HG03558 (cell line): ENCODE measurements at regions not wholly inside any gene's neighbourhood (a gene's known extent, or its start where the extent isn't known, plus 50 kb on each side); places are given as distances from the start of the nearest gene placed in this dataset.

Experiments
- ATAC-seq: cut with Tn5 transposase; IDR thresholded peaks from one replicate; pipeline ENCODE4 v1.9.1; 2021; ENCODE audit warnings: moderate number of reproducible peaks; ENCODE audit not compliant: unreplicated experiment; ENCODE audit errors: extremely low read depth

DNA sequence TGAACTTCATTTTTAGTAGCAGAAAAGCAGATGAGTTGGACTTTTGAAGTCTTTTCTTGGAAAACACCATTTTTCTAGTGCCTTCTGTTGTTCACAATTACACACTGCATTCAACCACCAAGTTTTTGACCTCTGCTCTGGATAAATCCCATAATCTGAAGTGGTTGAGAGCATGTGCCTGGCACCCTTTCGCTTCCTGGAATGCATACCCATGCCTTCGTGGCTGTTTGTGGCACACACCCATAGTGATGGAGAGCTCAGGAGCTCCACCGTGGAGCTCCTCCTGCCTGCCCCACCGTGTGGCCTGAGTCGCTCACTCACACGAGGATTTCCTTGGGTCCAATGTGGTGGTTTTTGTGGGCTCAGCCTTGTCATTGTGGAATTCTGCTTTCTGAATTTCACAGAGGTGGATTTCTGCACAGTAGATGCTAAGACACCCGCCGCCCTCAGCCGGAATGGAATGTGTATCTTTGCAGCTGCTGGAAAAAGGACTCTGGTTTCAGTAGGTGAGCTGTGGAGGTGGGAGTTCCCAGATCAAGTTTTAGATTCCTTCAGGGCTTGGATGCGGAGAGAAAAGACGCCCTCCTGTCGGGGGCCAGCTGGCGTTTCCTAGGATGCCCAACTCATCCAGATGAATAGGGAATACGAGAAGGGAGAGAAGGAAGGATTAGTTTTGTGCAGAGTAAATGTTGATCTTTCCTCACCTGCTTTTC, 500.4 kb downstream of the IRX1 start:
- ATAC-seq: no peak

DNA sequence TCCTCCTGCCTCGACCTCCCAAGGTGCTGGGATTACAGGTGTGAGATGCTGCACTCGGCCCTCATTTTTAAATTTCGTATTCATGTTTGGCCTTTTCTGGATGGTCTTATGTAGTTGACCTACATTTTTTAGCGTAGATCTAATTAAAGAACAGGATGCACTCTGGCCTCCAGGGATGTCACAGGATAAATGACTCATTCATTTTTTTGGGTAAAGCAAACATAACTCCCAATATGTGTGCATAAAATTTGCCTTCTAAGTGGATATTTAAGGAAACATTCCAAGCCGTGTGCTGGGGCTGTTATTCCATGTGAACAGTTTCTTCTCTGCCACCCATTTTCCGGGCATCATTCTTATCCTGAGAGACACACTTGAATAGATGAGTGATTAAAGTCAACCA, 501.6 kb downstream of the IRX1 start:
- no peak for ATAC-seq

DNA sequence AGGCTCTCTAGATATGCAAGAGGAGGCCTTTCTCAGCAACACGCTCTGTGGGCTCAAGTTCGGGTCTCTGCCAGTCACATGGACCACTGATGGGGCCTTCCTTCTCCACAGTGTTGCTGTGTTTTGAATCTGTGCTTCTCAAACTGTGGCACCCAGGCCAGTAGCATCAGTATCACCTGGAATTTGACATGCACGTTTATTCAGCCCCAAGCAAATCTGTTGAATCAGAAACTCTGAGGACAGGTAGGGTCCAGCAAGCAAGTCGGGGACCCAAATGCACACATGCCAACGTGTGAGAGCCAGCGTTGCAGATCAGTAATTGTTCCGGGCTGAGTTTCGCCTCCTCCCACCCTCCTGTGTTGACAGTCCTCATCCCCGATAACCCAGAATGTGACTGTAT, 502.6 kb downstream of the IRX1 start:
- no peak for ATAC-seq

DNA sequence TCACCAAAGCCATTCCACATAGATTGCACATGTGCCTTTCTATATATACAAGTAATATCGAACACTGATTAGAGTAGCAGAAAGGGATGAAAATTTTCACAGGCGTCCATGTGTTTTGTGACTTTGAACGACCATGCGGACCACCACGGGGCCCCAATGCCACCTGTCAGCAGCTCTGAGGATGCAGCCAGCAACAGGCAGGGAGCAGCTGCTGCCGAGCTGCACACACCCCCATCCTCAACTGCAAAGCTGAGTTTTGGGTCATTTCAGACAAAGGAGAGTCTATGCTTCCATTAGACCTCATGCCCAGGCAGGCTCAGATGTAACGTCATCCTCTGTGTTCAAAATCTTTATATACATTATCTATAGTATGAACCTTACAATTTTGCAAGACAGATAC, 503.8 kb downstream of the IRX1 start:
- ATAC-seq: no peak

DNA sequence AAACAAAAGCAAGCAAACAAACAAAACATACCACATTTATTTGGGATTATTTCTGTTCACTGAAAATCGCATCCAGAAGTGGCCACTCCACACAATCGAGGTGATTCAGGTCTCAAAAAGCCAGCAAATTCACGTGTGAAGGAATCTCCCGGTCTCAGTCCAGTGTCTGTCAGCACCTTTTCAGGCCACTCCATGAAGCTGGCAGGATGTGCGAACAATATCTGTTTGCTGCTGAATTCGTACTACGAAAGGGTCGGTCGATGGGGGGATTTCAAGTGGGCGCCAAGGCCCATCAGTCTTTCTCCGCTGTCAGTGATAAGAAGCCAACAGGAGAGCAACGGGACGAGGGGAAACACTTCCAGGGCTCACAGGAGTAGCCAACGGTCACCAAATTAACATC, 505.1 kb downstream of the IRX1 start:
- no peak for ATAC-seq

DNA sequence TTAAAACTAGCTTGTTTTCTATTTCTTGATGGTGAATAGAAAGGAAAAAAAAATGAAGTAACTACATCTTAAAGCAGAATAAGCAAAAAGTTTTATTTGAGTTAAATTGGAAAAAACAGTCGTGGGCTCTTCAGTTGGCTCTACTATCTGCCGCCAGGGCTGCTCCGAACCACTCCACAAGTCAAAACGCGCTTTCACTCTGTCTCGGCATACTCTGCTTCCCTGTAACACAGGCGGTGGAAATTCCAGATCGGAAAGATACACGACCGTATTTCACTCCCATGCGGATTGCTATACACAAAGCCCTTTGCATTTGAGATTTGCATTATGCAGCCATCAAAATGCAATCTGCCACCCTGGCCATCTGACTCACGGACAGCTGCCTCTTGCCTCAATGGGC, 505.6 kb downstream of the IRX1 start:
- ATAC-seq: no peak

DNA sequence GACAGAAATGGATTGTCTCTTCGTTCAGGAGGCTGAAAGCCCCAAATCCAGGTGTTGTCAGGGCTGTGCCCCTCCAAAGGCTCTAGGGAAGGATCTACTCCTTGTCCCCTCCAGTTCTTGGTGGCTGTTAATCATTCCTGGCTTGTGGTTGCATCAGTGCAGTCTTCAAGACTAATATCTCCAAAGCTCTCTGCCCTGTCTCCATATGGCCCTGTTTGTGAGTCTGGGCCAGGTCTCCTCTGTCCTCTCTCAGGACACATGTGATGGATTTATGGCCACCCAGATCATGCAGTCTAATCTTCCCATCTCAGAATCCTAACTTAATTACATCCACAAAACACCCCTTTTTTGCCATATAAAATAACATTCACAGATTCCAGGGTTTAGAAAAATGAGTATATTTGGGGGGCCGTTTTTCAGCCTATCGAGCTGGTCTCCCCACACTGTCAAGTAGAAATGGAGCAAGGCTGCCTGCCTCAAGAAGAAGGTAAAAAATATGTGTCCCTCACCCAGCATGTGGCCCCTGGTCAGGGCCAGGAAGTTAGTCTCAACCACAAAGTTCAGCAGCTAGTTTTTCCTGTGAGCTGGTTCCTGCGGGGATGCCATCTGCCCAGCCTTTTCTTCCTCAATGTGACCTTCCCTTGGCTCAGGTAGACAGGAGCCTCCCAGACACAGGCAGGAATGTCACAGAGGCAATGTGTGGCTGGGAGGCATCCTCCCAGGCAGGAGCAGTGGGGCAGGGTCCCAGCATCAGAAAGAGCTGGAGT, 509.4 kb downstream of the IRX1 start:
- no peak for ATAC-seq

DNA sequence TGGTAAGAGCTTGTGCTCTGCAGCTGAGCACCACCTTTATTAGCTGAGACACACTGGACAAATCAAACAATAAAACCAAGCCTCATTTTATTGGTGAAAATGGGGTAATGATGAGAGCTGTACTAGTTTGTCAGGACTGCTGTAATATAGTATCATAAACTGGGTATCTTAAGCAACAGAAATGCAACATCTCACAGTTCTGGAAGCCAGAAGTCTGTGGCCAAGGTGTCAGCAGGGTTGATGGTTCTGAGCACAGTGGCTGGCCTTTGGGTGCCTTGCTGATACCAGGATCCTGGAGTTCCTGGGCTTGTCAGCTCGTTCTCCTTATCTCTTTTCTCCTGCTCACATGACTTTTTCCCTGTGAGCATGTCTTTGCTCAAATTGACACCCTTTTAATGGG, 513.1 kb downstream of the IRX1 start:
- no peak for ATAC-seq

DNA sequence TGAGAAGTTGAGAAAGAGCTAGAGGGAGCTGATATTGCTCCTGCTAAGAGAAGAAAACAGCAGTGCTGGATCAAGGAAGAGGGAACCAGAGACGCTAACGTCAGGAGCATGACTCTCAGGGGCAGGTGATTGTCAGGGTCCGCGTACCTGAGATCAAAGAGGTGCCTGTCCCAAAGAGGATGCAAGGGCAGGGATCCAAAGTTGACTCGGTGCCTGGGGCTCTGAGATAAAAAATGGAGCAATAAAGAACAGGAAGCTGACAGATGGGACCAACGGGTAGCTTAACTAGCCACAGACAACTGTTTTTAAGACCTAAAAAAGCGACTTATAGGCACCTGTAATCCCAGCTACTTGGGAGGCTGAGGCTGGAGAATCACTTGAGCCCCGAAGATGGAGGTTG, 517.8 kb downstream of the IRX1 start:
- ATAC-seq: no peak

DNA sequence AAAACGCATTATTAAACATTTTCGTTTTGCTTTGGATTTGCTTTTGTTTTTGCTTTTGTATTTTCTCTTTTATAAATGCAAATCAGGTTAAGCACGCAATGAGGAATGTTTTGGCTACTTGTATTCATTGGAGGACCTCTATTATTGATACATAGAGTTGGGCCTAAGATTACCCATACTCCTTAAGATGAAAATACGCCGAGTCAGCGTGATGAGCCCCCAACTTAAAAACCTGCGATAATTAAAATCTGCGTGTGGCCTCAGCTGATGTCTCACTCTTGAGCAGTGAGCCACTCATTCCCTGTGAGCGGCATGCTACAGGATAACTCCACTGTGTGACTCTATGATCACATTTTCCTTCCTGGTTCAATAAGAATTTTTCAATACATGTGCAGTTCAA, 518.3 kb downstream of the IRX1 start:
- ATAC-seq: no peak

DNA sequence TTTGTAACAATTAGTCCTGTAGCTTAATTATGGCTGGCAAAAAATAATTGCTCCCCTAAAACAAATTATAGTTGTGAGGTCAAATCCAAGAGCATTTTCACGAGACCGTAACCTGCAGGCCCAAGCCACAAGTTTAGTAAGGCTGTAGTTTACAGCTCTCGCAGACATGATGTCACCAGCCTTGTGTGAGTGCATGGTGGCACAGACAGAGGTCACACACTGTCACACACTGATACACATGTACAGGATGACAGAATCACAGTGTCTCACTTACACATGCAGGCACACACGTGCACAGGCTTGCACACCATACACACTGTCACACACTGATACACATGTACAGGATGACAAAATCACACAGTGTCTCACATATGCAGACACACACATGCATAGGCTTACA, 518.8 kb downstream of the IRX1 start:
- no peak for ATAC-seq

DNA sequence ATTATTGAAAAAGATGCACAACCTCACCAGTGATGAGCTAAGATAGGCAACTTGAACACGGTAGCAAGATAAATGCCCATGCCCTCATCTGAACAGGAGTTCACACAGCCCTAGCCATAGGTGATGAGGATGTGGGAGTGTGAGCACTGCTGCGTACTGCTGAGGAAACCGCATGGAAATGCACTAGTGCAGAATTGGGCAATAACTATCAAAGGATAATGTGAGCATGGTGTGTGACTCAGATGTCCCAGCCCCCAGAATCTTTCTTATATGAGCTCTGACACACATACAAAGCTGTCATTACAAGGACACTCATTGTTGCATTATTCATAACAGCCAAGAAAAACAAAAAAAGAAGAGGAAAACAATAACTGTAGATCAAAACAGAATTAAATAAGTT, 521.2 kb downstream of the IRX1 start:
- no peak for ATAC-seq

DNA sequence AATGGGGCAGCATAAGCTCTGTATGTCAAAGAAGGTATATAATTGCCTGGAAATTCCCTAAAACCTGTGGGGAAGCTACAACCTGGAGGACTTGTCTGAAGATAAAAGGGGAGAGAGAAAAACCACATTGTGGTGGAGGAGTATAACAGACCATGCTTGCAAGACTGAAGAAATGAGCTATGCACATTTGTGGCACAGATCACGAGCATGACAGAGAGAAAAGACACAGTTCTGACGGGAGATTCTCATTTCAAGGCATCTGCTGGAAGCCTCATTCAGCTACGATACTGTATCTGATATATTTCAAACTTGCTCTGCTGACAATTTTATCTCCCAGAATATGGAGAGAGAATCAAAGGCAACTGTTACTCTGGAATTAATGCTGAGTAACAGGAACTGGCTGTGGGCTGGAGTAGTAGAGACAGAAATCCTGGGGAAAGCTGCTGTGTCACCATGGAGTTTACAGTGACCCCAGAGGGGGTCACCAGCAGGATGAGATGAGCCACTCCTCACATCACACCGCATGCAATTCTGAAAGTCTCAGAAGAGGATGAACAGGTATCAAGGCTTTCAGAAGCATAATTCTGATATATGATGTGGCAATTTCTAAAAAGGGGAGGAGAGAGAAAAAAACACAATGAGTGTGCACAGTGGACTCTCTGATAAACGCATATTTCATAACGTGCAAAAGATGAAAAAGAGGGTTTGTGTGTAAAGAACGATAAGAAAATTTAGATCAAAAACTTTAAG, 528.8 kb downstream of the IRX1 start:
- no peak for ATAC-seq

DNA sequence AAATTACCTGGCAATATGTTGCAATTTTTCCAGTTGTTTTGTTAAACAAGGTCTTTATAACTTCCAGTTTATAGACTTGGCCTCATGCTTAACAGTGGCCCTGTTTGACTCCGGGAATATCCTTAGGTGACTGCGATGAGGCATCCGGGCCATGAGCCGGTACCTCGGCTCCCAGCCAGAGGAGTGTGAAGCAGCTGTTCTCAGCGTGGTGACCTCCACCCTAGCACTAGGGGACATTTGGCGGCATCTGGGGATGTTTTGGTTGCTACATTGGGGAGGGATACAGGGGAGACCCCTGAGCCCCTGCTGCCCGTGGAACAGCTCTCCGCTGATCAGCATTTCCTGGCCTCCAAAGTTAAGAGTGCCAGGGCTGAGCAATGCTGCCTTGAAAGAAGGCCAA, 533.4 kb downstream of the IRX1 start:
- ATAC-seq: no peak

DNA sequence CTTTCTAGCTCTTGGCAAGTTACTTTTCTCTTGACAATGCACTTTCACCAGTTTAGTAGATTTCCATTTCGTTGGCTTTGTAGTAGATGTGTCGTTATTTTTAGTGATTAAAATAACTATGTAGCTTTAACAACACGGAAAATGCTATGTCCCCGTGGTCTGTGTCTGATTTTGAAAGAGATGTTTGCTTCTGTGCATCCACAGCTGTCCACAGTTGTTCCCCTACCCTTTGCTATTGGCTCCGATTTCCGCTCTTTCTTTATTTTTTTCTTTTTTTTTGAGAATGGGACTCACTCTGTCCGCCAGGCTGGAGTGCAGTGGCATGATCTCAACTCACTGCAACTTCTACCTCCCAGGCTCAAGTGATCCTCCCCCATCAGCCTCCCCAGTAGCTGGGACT, 533.9 kb downstream of the IRX1 start:
- ATAC-seq: no peak

DNA sequence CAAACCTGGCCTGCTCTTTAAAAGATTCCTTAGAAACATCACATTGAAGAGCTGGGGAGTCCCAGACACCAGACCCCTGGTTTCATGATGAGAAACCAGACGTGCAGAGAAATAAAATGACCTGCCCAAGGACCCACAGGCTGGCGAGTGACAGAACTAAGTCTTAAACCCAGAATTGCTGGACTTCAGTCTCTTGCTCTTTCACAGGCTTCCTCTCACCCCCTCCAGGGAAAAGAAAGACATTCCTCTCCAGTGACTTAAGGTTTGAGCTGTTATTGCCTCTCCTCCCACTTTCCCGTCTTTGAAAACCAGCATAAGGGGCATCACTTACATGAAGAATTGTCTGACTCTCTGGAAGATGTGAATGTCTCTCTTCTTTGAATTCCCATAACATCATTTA, 535.2 kb downstream of the IRX1 start:
- ATAC-seq: no peak

DNA sequence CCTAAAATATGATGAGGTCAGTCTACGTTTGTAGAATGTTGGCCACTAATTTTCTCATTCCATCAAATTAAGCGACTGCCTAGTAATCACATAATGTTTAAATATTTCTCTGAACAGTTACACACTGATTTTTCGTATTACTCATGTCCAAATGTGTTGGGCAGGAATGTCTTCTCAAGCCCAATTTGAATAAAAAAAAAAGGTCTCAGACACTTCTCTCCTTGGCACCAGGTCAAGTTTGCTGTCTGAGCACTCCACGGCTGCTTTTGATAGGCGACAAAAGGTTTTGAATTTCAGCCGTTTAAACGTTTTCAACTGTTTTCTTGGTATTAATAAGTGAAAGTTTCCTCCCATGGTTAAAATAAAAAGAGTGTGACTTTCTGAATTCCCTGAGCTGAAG, 542.1 kb downstream of the IRX1 start:
- ATAC-seq: no peak

DNA sequence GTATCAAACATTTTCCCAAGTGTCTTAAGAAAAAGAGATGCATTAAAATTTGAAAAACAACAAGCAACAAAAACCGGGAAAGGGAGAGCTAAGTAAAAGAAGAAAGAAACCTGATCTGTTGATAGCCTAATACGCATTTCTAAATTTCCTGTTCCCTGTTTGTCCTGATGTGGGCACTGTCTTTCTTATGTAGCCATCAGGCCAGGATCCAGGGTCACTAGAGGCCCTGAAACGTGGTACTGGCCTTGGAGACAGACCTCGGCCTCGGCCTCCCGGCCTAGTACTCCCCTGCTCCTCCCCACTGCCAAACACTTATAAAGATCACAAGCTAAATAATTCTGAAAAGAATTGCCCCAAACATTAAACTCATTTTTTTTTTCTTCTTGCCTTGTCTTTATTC, 547.2 kb downstream of the IRX1 start:
- no peak for ATAC-seq

DNA sequence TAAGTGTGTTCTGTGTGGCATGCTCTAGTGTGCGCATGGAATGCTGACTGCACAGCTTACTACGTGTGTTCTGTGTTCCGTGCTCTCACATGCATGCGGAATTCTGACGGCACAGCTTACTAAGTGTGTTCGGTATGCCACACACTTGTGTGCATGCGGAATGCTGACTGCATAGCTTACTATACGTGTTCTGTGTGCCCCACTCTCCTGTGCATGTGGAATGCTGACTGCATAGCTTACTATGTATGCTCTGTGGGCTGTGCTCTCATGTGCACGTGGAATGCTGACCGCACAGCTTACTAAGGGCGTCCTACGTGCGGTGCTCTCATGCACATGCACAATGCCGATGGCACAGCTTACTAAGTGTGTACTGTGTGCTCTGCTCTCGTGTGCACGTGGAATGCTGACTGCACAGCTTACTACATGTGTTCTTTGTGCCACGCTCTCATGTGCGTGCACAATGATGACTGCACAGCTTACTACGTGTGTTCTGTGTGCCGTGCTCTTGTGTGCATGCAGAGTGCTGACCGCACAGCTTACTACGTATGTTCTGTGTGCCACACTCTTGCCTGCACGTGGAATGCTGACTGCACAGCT, 548.9 kb downstream of the IRX1 start:
- no peak for ATAC-seq

DNA sequence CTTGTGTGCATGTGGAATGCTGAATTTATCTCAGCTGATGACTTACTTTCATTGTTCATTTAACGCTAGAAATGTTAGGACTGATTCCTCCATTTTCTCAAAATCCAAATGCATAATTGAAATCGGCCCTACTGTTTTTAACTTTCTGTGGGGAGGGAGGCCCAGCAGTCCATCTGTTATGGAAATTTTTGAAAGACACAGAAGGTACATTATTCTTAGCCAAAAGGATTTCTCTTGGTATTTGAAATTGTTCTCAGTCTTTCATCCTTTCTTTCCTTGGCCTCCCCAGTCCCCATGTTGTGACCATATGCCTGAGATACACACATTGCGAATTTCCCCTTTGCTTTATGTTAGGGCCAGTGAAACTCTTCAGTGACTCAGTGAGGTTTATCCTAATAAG, 549.9 kb downstream of the IRX1 start:
- no peak for ATAC-seq

DNA sequence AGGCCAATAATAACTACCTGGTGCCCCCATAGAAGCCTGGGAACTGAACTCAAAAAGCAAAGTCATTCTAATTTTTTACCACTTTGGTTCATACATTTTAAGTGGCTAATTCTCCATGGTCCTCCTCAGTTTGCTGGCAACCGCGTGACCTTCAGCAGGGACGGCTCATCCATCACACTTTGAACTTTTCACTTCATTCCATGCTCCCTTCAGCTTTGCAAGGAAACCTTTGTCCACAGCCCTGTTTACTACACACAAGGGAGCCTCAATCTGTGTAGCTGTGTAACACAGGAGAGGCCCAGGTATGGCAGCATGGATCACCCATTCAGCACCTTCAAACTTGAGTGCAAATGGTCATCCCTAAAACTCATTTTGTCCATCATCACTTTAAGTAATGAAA, 552.4 kb downstream of the IRX1 start:
- ATAC-seq: no peak
